K562 (cell line): ENCODE measurements at regions not wholly inside any gene's neighbourhood (a gene's known extent, or its start where the extent isn't known, plus 50 kb on each side); places are given as distances from the start of the nearest gene placed in this dataset.

ENCODE experiments used
- ATAC-seq: fragments of 200-7000 bp; cut with Tn5 transposase; 3 replicates; pipeline ENCODE4 v1.9.1; 2020; ENCODE audit warnings: moderate library complexity
- BruUV-seq: library from RNA; stranded (reverse); fragments of 400-500 nt; replicated peaks from 2 replicates; lab custom pipeline; 2021; lab: Mats Ljungman, UMichigan
- CTCF ChIA-PET: fragments of 300-600 bp; formaldehyde crosslinking; extraction: SDS; loops from one replicate; lab custom pipeline; 2021; ENCODE audit warnings: low intra/inter-chr PET ratio; lab: Yijun Ruan, JAX
- POLR2A ChIA-PET: fragments of 300-600, 350-650 bp; sonication (Branson Sonifier 250); formaldehyde crosslinking; extraction: SDS; loops from one replicate; lab custom pipeline; 2021; ENCODE audit warnings: antibody characterized with exemption, inconsistent platforms; lab: Yijun Ruan, JAX
- DNase-seq, 4 experiments: peaks; one replicate each; pipeline versions ENCODE4 v3.0.0 to v3.0.0-alpha.2; 2011 to 2018; ENCODE audit warnings: low spot score in 3 of 4, mixed read lengths in 3 of 4; ENCODE audit errors: extremely low read depth in 1 of 4
- FAIRE-seq: peaks from 2 replicates; lab custom pipeline; 2011; peaks lifted over from hg19 to GRCh38; lab: Jason Lieb, UNC
- H2AFZ ChIP-seq: 2 replicates; pipeline ENCODE4 v1.6.0; 2011; ENCODE audit warnings: low read depth, low read length, control low read depth, inconsistent platforms
- H3K27ac ChIP-seq: fragments of 200-600 bp; 3 replicates; pipeline ENCODE4 v1.8.0; 2011; ENCODE audit warnings: low read depth, mild to moderate bottlenecking, control low read depth, inconsistent platforms, low read length, moderate library complexity, mixed read lengths; ENCODE audit errors: extremely low read depth
- H3K27me3 ChIP-seq, 2 experiments: fragments of 300-600 bp in 1 of 2; 2 replicates in 1 of 2; 3 replicates in 1 of 2; pipeline versions ENCODE4 v1.6.0 to v1.8.0; 2011; ENCODE audit warnings: inconsistent platforms in 2 of 2, low read length in 2 of 2, mild to moderate bottlenecking in 1 of 2, mixed read lengths in 1 of 2, moderate library complexity in 1 of 2; ENCODE audit not compliant: control insufficient read depth in 2 of 2, insufficient read depth in 2 of 2
- H3K36me3 ChIP-seq: fragments of 300-600 bp; 3 replicates; pipeline ENCODE4 v1.8.0; 2011; ENCODE audit warnings: mild to moderate bottlenecking, low read length, inconsistent platforms; ENCODE audit not compliant: control insufficient read depth, insufficient read depth
- H3K4me1 ChIP-seq, 2 experiments: fragments of 200-600 bp in 1 of 2; replicated peaks in 1 of 2; 2 replicates in 1 of 2; 3 replicates in 1 of 2; pipeline versions ENCODE4 v1.5.1 to v1.8.0; 2011; ENCODE audit warnings: inconsistent platforms in 2 of 2, low read length in 2 of 2, mild to moderate bottlenecking in 1 of 2, mixed read lengths in 1 of 2, moderate library complexity in 1 of 2; ENCODE audit not compliant: control insufficient read depth in 2 of 2, insufficient read depth in 2 of 2
- H3K4me2 ChIP-seq: 2 replicates; pipeline ENCODE4 v1.6.1; 2011; ENCODE audit warnings: low read length, control low read depth, inconsistent platforms, mixed read lengths; ENCODE audit not compliant: insufficient read depth
- H3K4me3 ChIP-seq: fragments of 200-600 bp; sonication (generic), shearing (Covaris generic); 2 replicates; pipeline ENCODE4 v1.5.1; 2016; ENCODE audit warnings: control low read depth, inconsistent platforms
- H3K79me2 ChIP-seq: fragments of 200-600 bp; 3 replicates; pipeline ENCODE4 v1.8.0; 2011; ENCODE audit warnings: low read length, inconsistent platforms; ENCODE audit not compliant: control insufficient read depth, insufficient read depth
- H3K9ac ChIP-seq, 2 experiments: 2 replicates each; pipeline versions ENCODE4 v1.6.0 to v1.6.1; 2011; ENCODE audit warnings: low read depth in 2 of 2, low read length in 2 of 2, control low read depth in 1 of 2, inconsistent platforms in 1 of 2, mild to moderate bottlenecking in 1 of 2, mixed read lengths in 1 of 2; ENCODE audit not compliant: insufficient read depth in 1 of 2
- H3K9me1 ChIP-seq: one replicate; pipeline ENCODE4 v1.6.0; 2011; ENCODE audit warnings: inconsistent platforms, mild to moderate bottlenecking, low read length, moderate library complexity; ENCODE audit not compliant: control insufficient read depth, insufficient read depth
- H3K9me3 ChIP-seq: replicated peaks from 2 replicates; pipeline ENCODE4 v1.5.1; 2011; ENCODE audit warnings: low read depth, low read length, inconsistent platforms; ENCODE audit not compliant: control insufficient read depth, insufficient read depth
- H4K20me1 ChIP-seq: replicated peaks from 2 replicates; pipeline ENCODE4 v1.6.1; 2011; ENCODE audit warnings: low read length, inconsistent platforms, mixed read lengths; ENCODE audit not compliant: control insufficient read depth, insufficient read depth
- BCLAF1 ChIP-seq, 2 experiments: fragments of 450-650 bp in 1 of 2; IDR thresholded peaks; 2 replicates each; pipeline ENCODE4 v1.6.1; 2011 to 2017; ENCODE audit warnings: low read depth in 2 of 2, antibody characterized with exemption in 1 of 2, borderline replicate concordance in 1 of 2, low read length in 1 of 2, mild to moderate bottlenecking in 1 of 2, mixed read lengths in 1 of 2; ENCODE audit not compliant: control insufficient read depth in 1 of 2
- CCNT2 ChIP-seq: IDR thresholded peaks from 2 replicates; pipeline ENCODE4 v1.6.1; 2011; ENCODE audit warnings: borderline replicate concordance, low read depth, mild to moderate bottlenecking, moderate library complexity, mixed read lengths, low read length; ENCODE audit not compliant: insufficient read length; ENCODE audit errors: extremely low read depth
- ERF ChIP-seq: fragments of 450-650 bp; formaldehyde crosslinking; IDR thresholded peaks from 2 replicates; pipeline ENCODE4 v1.4.0; 2020; ENCODE audit warnings: mild to moderate bottlenecking, mixed read lengths
- MLLT1 ChIP-seq, 2 experiments: fragments of 450-650 bp; IDR thresholded peaks; 2 replicates each; pipeline ENCODE4 v1.6.1; 2016
- ZBTB9 ChIP-seq: fragments of 450-650 bp; formaldehyde crosslinking; IDR thresholded peaks from 2 replicates; pipeline ENCODE4 v1.4.0; 2020; ENCODE audit warnings: mild to moderate bottlenecking, moderate library complexity
- ZNF75A ChIP-seq: fragments of 450-650 bp; formaldehyde crosslinking; IDR thresholded peaks from 2 replicates; pipeline ENCODE4 v1.4.0; 2020; ENCODE audit warnings: mild to moderate bottlenecking
- WGBS: fragments of 100-300 bp; shearing (Covaris generic); methylation state at CpG from one replicate; pipeline ENCODE4 v1.1.6; 2016; ENCODE audit warnings: low coverage, mixed read lengths; ENCODE audit not compliant: insufficient coverage; ENCODE audit errors: missing lambda C conversion rate; 5-methylcytosine and 5-hydroxymethylcytosine counted together
- in situ Hi-C: fragments of 300-500 bp; cut with MboI; formaldehyde crosslinking; loops from 4 replicates; pipeline ENCODE4 v1.15.0; 2018; ENCODE audit warnings: inconsistent platforms, mixed read lengths
- intact Hi-C: fragments of 100-400 bp; cut with micrococcal nuclease; formaldehyde crosslinking; loops from 2 replicates; pipeline ENCODE4 v1.14.2; 2022

- H3K4me1 ChIP-seq: no peaks in the 10 kb centered on the region
- in situ Hi-C loops: no loop called here
- no peak overlapping the region for H3K4me3 ChIP-seq
- H3K27me3 ChIP-seq: peaks cover 0 to 18% of the 10 kb centered on the region in 2 experiments; a peak in 1 of 5 replicates
- no peaks in the 10 kb centered on the region for H3K79me2 ChIP-seq
- intact Hi-C loops: loop anchor here (10.0 kb wide), 1 partner anchor 1855 kb away; no protein-coding TSS in a partner anchor
- no peak overlapping the region for H3K4me2 ChIP-seq
- 0% methylated on average over 7 of the region's 13 CpGs for WGBS
- H3K9ac ChIP-seq: no peak overlapping the region
- FAIRE-seq: no peak
- H3K9me1 ChIP-seq: no peaks in the 10 kb centered on the region
- ATAC-seq: no peak
- no peak for TF ChIP-seq ZNF75A (CRISPR knock-in tag)
- no peak overlapping the region for H3K27ac ChIP-seq
- no peaks in the 10 kb centered on the region for H3K36me3 ChIP-seq
- DNase-seq: no peak
- no peaks in the 10 kb centered on the region for H4K20me1 ChIP-seq
- ChIA-PET CTCF (no interaction called here), POLR2A (no interaction called here)
- no peak overlapping the region for H2AFZ ChIP-seq
- no peaks in the 10 kb centered on the region for H3K9me3 ChIP-seq
- no TSS peak for BruUV-seq
Observed at GRCh38 chr10:130369645-130370381, 233.6 kb downstream of the GLRX3 start.

- BruUV-seq: no TSS peak
- Histone ChIP-seq H3K9ac (no peak overlapping the region), H3K4me3 (no peak overlapping the region), H3K4me2 (no peak overlapping the region), H3K4me1 (no peaks in the 10 kb centered on the region), H2AFZ (no peak overlapping the region), H3K9me1 (no peaks in the 10 kb centered on the region), H3K9me3 (no peaks in the 10 kb centered on the region), H3K79me2 (no peaks in the 10 kb centered on the region), H3K27ac (no peak overlapping the region), H3K27me3 (peaks cover 0 to 18% of the 10 kb centered on the region in 2 experiments; a peak in 1 of 5 replicates), H4K20me1 (no peaks in the 10 kb centered on the region), H3K36me3 (no peaks in the 10 kb centered on the region)
- 0% methylated on average over 9 of the region's 10 CpGs for whole genome bisulfite sequencing
- no peak for DNase-seq
- ChIA-PET POLR2A (no interaction called here), CTCF (no interaction called here)
- intact Hi-C loops (loop anchor here (10.0 kb wide), 1 partner anchor 1856 kb away; no protein-coding TSS in a partner anchor), in situ Hi-C loops (no loop called here)
- no peak for FAIRE-seq
- no peak for ATAC-seq
- no peak for TF ChIP-seq ZBTB9 (CRISPR knock-in tag)
- TF ChIP-seq BCLAF1 (IDR thresholded peaks at IDR 0.05; ENCODE audit: borderline replicate concordance in 1 of 2, control insufficient read depth in 1 of 2, low read depth in 2 of 2, low read length in 1 of 2): no peak
- no peak for TF ChIP-seq ERF (CRISPR knock-in tag)
- TF ChIP-seq MLLT1 (IDR thresholded peaks at IDR 0.05): no peak
- TF ChIP-seq CCNT2: no peak
Observed at GRCh38 chr10:130370721-130371120, 234.5 kb downstream of the GLRX3 start.
